ENCODE measurements at regions not wholly inside any gene's neighbourhood (a gene's known extent, or its start where the extent isn't known, plus 50 kb on each side); places are given as distances from the start of the nearest gene placed in this dataset.

- Histone ChIP-seq H3K9me3 (peaks cover 0 to 4% of the 10 kb centered on the region in 2 donors), H3K27me3 (no peaks in the 10 kb centered on the region), H3K36me3 (no peaks in the 10 kb centered on the region), H3K4me3 (no peak overlapping the region), H3K4me1 (no peaks in the 10 kb centered on the region), H3K27ac (no peak overlapping the region)
- in situ Hi-C loops (cut with MboI; ENCODE audit: low pct_ligation_motif_present in 1 of 4, low pct_unique_long_range_greater_than_20kb in 1 of 4, low sequenced_read_pairs in 3 of 4): no loop called here
- DNase-seq: no peak
- TF ChIP-seq POLR2AphosphoS5 (IDR thresholded peaks at IDR 0.05) (no peak), CTCF (IDR thresholded peaks at IDR 0.05) (no peak), POLR2A (IDR thresholded peaks at IDR 0.05) (no peak), EP300 (IDR thresholded peaks at IDR 0.05; ENCODE audit: low read depth) (no peak)
- WGBS, 2 donors (ENCODE audit: low coverage in 1 of 2): 88 to 94% methylated on average over 3 of the region's 3 CpGs
- intact Hi-C loops (cut with DNase I; ENCODE audit: low total_unique reads): no loop called here
Observed at GRCh38 chr12:86523844-86524243, 267.7 kb upstream of the MGAT4C start.

GRCh38 chr12:86521870-86522269 lies 265.7 kb upstream of the MGAT4C start:
- Histone ChIP-seq H3K9me3 (peaks cover 0 to 4% of the 10 kb centered on the region in 2 donors), H3K36me3 (no peaks in the 10 kb centered on the region), H3K4me1 (no peaks in the 10 kb centered on the region), H3K27me3 (no peaks in the 10 kb centered on the region), H3K27ac (no peak overlapping the region), H3K4me3 (no peak overlapping the region)
- TF ChIP-seq CTCF (IDR thresholded peaks at IDR 0.05) (no peak), EP300 (IDR thresholded peaks at IDR 0.05; ENCODE audit: low read depth) (no peak), POLR2A (IDR thresholded peaks at IDR 0.05) (no peak), POLR2AphosphoS5 (IDR thresholded peaks at IDR 0.05) (no peak)
- in situ Hi-C loops (cut with MboI; ENCODE audit: low pct_ligation_motif_present in 1 of 4, low pct_unique_long_range_greater_than_20kb in 1 of 4, low sequenced_read_pairs in 3 of 4): no loop called here
- WGBS, 2 donors (ENCODE audit: low coverage in 1 of 2): 67 to 83% methylated on average over 1 of the region's 1 CpG
- DNase-seq: no peak
- intact Hi-C loops (cut with DNase I; ENCODE audit: low total_unique reads): no loop called here

GRCh38 chr12:86513226-86513625 lies 257.0 kb upstream of the MGAT4C start:
- no peaks in the 10 kb centered on the region for H3K4me1 ChIP-seq
- H3K27me3 ChIP-seq: no peaks in the 10 kb centered on the region
- DNase-seq: no peak
- 48 to 54% methylated on average over 2 of the region's 2 CpGs for WGBS, 2 donors (ENCODE audit: low coverage in 1 of 2)
- H3K4me3 ChIP-seq: no peak overlapping the region
- TF ChIP-seq POLR2AphosphoS5 (IDR thresholded peaks at IDR 0.05): no peak
- TF ChIP-seq CTCF (IDR thresholded peaks at IDR 0.05): no peak
- no peak for TF ChIP-seq EP300 (IDR thresholded peaks at IDR 0.05; ENCODE audit: low read depth)
- no peak for TF ChIP-seq POLR2A (IDR thresholded peaks at IDR 0.05)
- intact Hi-C loops (cut with DNase I; ENCODE audit: low total_unique reads) (no loop called here), in situ Hi-C loops (cut with MboI; ENCODE audit: low pct_ligation_motif_present in 1 of 4, low pct_unique_long_range_greater_than_20kb in 1 of 4, low sequenced_read_pairs in 3 of 4) (no loop called here)
- H3K36me3 ChIP-seq: no peaks in the 10 kb centered on the region
- no peaks in the 10 kb centered on the region for H3K9me3 ChIP-seq
- H3K27ac ChIP-seq: no peak overlapping the region

GRCh38 chr12:86496595-86496994 lies 240.4 kb upstream of the MGAT4C start:
- H3K27ac ChIP-seq: no peak overlapping the region
- in situ Hi-C loops (cut with MboI; ENCODE audit: low pct_ligation_motif_present in 1 of 4, low pct_unique_long_range_greater_than_20kb in 1 of 4, low sequenced_read_pairs in 3 of 4) (no loop called here), intact Hi-C loops (cut with DNase I; ENCODE audit: low total_unique reads) (no loop called here)
- no peaks in the 10 kb centered on the region for H3K9me3 ChIP-seq
- TF ChIP-seq CTCF (IDR thresholded peaks at IDR 0.05) (no peak), EP300 (IDR thresholded peaks at IDR 0.05; ENCODE audit: low read depth) (no peak), POLR2A (IDR thresholded peaks at IDR 0.05) (no peak), POLR2AphosphoS5 (IDR thresholded peaks at IDR 0.05) (no peak)
- 24 to 25% methylated on average over 1 of the region's 1 CpG for WGBS, 2 donors (ENCODE audit: low coverage in 1 of 2)
- no peaks in the 10 kb centered on the region for H3K36me3 ChIP-seq
- no peaks in the 10 kb centered on the region for H3K4me1 ChIP-seq
- no peak overlapping the region for H3K4me3 ChIP-seq
- H3K27me3 ChIP-seq: no peaks in the 10 kb centered on the region
- no peak for DNase-seq

All from transverse colon (tissue), 4 donors.